WTC11 (cell line): ENCODE measurements at regions not wholly inside any gene's neighbourhood (a gene's known extent, or its start where the extent isn't known, plus 50 kb on each side); places are given as distances from the start of the nearest gene placed in this dataset.

Experiments
- ATAC-seq: fragments of 200-7000 bp; cut with Tn5 transposase; 2 replicates; pipeline ENCODE4 v1.10.0; 2021; ENCODE audit warnings: mild to moderate bottlenecking, moderate library complexity
- CTCF ChIA-PET: fragments of 300-600 bp; sonication (Branson Sonifier 250); formaldehyde crosslinking; loops from one replicate; lab custom pipeline; 2021; ENCODE audit warnings: antibody characterized with exemption; lab: Charles Lee
- POLR2A ChIA-PET: fragments of 350-600 bp; sonication (Branson Sonifier 250); formaldehyde crosslinking; loops from one replicate; lab custom pipeline; 2021; ENCODE audit warnings: antibody characterized with exemption; lab: Charles Lee
- DNase-seq: peaks from one replicate; pipeline ENCODE4 v3.0.0; 2021; ENCODE audit warnings: low spot score
- H3K27ac Mint-ChIP-seq: 2 replicates; pipeline ENCODE4 v1.8.0; 2021; ENCODE audit warnings: mixed read lengths
- H3K27me3 Mint-ChIP-seq: 2 replicates; pipeline ENCODE4 v1.8.0; 2021; ENCODE audit warnings: low read depth, mild to moderate bottlenecking, moderate library complexity, mixed read lengths
- H3K36me3 Mint-ChIP-seq: 2 replicates; pipeline ENCODE4 v1.8.0; 2021; ENCODE audit warnings: mixed read lengths
- H3K4me1 Mint-ChIP-seq: 2 replicates; pipeline ENCODE4 v1.8.0; 2022; ENCODE audit warnings: mixed read lengths
- H3K4me3 Mint-ChIP-seq: 2 replicates; pipeline ENCODE4 v1.8.0; 2021; ENCODE audit warnings: mild to moderate bottlenecking, moderate library complexity, mixed read lengths
- H3K9me3 Mint-ChIP-seq: 2 replicates; pipeline ENCODE4 v1.8.0; 2021; ENCODE audit warnings: mixed read lengths
- ATF6 ChIP-seq: sonication (generic); formaldehyde crosslinking; IDR thresholded peaks from 2 replicates; pipeline ENCODE4 v1.8.1; 2023; ENCODE audit warnings: mild to moderate bottlenecking, missing genetic modification reagents
- ELF4 ChIP-seq: sonication (generic); formaldehyde crosslinking; IDR thresholded peaks from 2 replicates; pipeline ENCODE4 v1.8.1; 2022; ENCODE audit warnings: low read depth, mild to moderate bottlenecking, moderate library complexity, missing genetic modification reagents
- EMX1 ChIP-seq: fragments of 250-450 bp; sonication (Bioruptor Pico); IDR thresholded peaks from 2 replicates; pipeline ENCODE4 v1.8.0; 2021; ENCODE audit warnings: mild to moderate bottlenecking
- ETV6 ChIP-seq: sonication (generic); formaldehyde crosslinking; IDR thresholded peaks from 2 replicates; pipeline ENCODE4 v1.8.1; 2022; ENCODE audit warnings: mild to moderate bottlenecking, missing genetic modification reagents
- FOXJ3 ChIP-seq: sonication (generic); formaldehyde crosslinking; IDR thresholded peaks from 2 replicates; pipeline ENCODE4 v1.9.0; 2021; ENCODE audit warnings: missing genetic modification reagents, mild to moderate bottlenecking, borderline replicate concordance
- FOXK1 ChIP-seq: sonication (generic); formaldehyde crosslinking; IDR thresholded peaks from 2 replicates; pipeline ENCODE4 v1.8.0; 2022; ENCODE audit warnings: mild to moderate bottlenecking, moderate library complexity, missing genetic modification reagents
- FOXP4 ChIP-seq: sonication (generic); formaldehyde crosslinking; IDR thresholded peaks from 2 replicates; pipeline ENCODE4 v1.8.0; 2022; ENCODE audit warnings: mild to moderate bottlenecking, missing genetic modification reagents
- GABPB1 ChIP-seq: sonication (generic); formaldehyde crosslinking; IDR thresholded peaks from 2 replicates; pipeline ENCODE4 v1.8.1; 2023; ENCODE audit warnings: mild to moderate bottlenecking, missing genetic modification reagents
- IRF2 ChIP-seq: sonication (generic); formaldehyde crosslinking; IDR thresholded peaks from 2 replicates; pipeline ENCODE4 v1.8.0; 2022; ENCODE audit warnings: low read depth, missing genetic modification reagents, borderline replicate concordance
- MXD4 ChIP-seq: fragments of 250-450 bp; sonication (Bioruptor Pico); IDR thresholded peaks from 2 replicates; pipeline ENCODE4 v1.8.0; 2021; ENCODE audit warnings: mild to moderate bottlenecking, moderate library complexity, borderline replicate concordance
- NFE2L1 ChIP-seq: sonication (generic); formaldehyde crosslinking; IDR thresholded peaks from 2 replicates; pipeline ENCODE4 v1.8.1; 2023; ENCODE audit warnings: missing genetic modification reagents
- RORB ChIP-seq: fragments of 250-450 bp; sonication (Bioruptor Pico); IDR thresholded peaks from 2 replicates; pipeline ENCODE4 v1.9.0; 2021; ENCODE audit warnings: mild to moderate bottlenecking
- TEAD1 ChIP-seq: sonication (generic); formaldehyde crosslinking; IDR thresholded peaks from 2 replicates; pipeline ENCODE4 v1.8.0; 2022; ENCODE audit warnings: mild to moderate bottlenecking, missing genetic modification reagents
- TEAD4 ChIP-seq: sonication (generic); formaldehyde crosslinking; IDR thresholded peaks from 2 replicates; pipeline ENCODE4 v1.8.0; 2022; ENCODE audit warnings: mild to moderate bottlenecking, missing genetic modification reagents
- ZNF121 ChIP-seq: sonication (generic); formaldehyde crosslinking; IDR thresholded peaks from 2 replicates; pipeline ENCODE4 v1.8.0; 2023; ENCODE audit warnings: missing genetic modification reagents
- ZNF317 ChIP-seq: sonication (generic); formaldehyde crosslinking; IDR thresholded peaks from 2 replicates; pipeline ENCODE4 v1.8.1; 2023; ENCODE audit warnings: low read depth, mild to moderate bottlenecking, moderate library complexity, missing genetic modification reagents, borderline replicate concordance
- ZNF423 ChIP-seq: fragments of 250-450 bp; sonication (Bioruptor Pico); IDR thresholded peaks from 2 replicates; pipeline ENCODE4 v2.1.2; 2022; ENCODE audit warnings: mild to moderate bottlenecking, moderate library complexity
- TF ChIP-seq, protein P1 (sequence below): sonication (generic); formaldehyde crosslinking; IDR thresholded peaks from 2 replicates; pipeline ENCODE4 v1.8.0; 2022; ENCODE audit warnings: mild to moderate bottlenecking, missing genetic modification reagents
- TF ChIP-seq, protein P2 (sequence below): sonication (generic); formaldehyde crosslinking; conservative IDR thresholded peaks from 2 replicates; pipeline ENCODE4 v1.8.1; 2023; ENCODE audit warnings: mild to moderate bottlenecking, low read depth, missing genetic modification reagents, moderate library complexity
- TF ChIP-seq, protein P3 (sequence below): sonication (generic); formaldehyde crosslinking; IDR thresholded peaks from 2 replicates; pipeline ENCODE4 v1.8.1; 2022; ENCODE audit warnings: low read depth, mild to moderate bottlenecking, moderate library complexity, missing genetic modification reagents, borderline replicate concordance
- TF ChIP-seq, protein P4 (sequence below): sonication (generic); formaldehyde crosslinking; IDR thresholded peaks from 2 replicates; pipeline ENCODE4 v1.8.0; 2023; ENCODE audit warnings: missing genetic modification reagents

DNA sequence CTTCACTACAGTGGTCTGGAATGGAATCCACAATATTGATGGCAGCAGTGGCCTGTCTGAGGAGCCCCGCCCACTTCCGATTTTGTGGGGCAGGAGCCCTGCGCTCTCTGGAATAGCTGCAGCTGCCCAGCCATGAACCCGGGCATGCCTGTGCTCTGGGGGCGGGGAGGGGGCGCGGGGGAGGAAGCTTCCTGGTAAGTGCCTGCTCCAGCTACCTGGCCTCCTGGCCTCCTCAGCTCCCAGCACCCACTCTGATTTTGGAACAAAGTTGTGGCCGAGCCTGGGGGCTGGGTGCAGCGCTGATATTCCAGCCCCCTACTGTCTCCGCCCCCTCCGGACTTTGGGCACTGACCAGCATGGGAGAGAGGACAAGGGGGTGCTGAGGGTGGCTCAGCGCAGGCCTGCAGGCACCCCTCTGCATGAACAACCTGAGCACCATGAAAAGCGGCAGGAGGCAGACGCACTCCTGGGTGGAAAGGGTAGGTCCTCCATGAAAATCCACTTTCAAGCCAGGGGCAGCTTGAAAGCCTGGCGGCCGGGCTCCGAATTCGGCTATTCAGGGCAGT lies 972.7 kb upstream of the AGA start (continued):
- TF ChIP-seq ATF6 (CRISPR knock-in tag) (no peak), FOXP4 (CRISPR knock-in tag) (no peak), ZNF121 (CRISPR knock-in tag) (no peak), TEAD4 (CRISPR knock-in tag) (no peak), GABPB1 (CRISPR knock-in tag) (no peak), EMX1 (no peak), ETV6 (CRISPR knock-in tag) (no peak), MXD4 (CRISPR knock-in tag) (no peak)
- TF ChIP-seq, protein P1, sequence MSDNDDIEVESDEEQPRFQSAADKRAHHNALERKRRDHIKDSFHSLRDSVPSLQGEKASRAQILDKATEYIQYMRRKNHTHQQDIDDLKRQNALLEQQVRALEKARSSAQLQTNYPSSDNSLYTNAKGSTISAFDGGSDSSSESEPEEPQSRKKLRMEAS, result no peak
- TF ChIP-seq, protein P2, sequence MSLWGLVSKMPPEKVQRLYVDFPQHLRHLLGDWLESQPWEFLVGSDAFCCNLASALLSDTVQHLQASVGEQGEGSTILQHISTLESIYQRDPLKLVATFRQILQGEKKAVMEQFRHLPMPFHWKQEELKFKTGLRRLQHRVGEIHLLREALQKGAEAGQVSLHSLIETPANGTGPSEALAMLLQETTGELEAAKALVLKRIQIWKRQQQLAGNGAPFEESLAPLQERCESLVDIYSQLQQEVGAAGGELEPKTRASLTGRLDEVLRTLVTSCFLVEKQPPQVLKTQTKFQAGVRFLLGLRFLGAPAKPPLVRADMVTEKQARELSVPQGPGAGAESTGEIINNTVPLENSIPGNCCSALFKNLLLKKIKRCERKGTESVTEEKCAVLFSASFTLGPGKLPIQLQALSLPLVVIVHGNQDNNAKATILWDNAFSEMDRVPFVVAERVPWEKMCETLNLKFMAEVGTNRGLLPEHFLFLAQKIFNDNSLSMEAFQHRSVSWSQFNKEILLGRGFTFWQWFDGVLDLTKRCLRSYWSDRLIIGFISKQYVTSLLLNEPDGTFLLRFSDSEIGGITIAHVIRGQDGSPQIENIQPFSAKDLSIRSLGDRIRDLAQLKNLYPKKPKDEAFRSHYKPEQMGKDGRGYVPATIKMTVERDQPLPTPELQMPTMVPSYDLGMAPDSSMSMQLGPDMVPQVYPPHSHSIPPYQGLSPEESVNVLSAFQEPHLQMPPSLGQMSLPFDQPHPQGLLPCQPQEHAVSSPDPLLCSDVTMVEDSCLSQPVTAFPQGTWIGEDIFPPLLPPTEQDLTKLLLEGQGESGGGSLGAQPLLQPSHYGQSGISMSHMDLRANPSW, result no peak

GRCh38 chr4:178415925-178416324 lies 973.7 kb upstream of the AGA start:
- Mint-ChIP-seq H3K27ac (no peak overlapping the region), H3K4me1 (peaks cover 13% of the 10 kb centered on the region), H3K27me3 (no peaks in the 10 kb centered on the region), H3K36me3 (no peaks in the 10 kb centered on the region), H3K4me3 (no peak overlapping the region), H3K9me3 (no peaks in the 10 kb centered on the region)
- ATAC-seq, result peak; percentile 66
- DNase-seq, result no peak
- ChIA-PET CTCF (no interaction called here), POLR2A (no interaction called here)
- TF ChIP-seq ZNF423 (CRISPR knock-in tag), result no peak

DNA sequence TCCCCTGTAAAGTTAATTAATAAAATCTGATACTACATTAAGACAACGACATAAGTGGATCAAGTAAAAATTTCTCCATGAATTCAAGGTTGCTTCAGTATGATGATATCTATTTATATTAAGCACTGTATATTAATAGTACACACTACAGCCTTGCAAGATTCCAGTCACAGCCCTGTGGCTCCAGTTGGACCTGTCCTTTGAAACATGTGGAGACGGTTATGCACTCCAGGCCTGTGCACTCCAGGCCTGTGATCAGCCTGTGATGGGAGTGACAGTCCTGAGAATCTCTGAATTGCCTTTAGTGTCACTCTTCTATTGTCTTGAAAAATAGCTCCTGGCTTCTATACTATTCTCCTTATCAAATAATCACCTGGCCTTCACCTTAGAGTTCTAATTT lies 981.1 kb upstream of the AGA start:
- H3K27me3 Mint-ChIP-seq, result no peaks in the 10 kb centered on the region
- no peaks in the 10 kb centered on the region for H3K36me3 Mint-ChIP-seq

DNA sequence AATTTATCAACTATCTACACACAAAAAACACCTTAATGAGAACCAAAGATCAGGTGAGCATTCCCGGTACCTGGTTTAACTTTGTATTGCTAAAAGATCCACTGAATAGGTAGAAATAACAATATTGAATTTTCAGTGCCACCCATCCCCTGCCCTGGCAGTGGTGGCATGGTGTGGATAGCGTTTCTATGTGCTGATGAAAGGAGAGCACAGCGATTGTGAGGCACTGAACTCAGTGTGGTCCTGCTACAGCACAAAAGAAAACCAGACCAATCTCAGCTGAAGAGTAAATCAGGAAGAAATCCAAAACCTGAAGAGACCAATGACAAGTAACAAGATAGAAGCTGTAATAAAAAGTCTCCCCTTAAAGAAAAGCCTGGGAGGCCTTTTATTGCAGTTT lies 984.6 kb upstream of the AGA start:
- no peaks in the 10 kb centered on the region for H3K27me3 Mint-ChIP-seq
- no peaks in the 10 kb centered on the region for H3K36me3 Mint-ChIP-seq
- no peaks in the 10 kb centered on the region for H3K9me3 Mint-ChIP-seq
- no peak overlapping the region for H3K4me3 Mint-ChIP-seq
- ChIA-PET POLR2A (no interaction called here), CTCF (no interaction called here)
- ATAC-seq (no peak), DNase-seq (no peak)
- H3K4me1 Mint-ChIP-seq, result no peaks in the 10 kb centered on the region
- H3K27ac Mint-ChIP-seq, result no peak overlapping the region
- TF ChIP-seq, protein P3, sequence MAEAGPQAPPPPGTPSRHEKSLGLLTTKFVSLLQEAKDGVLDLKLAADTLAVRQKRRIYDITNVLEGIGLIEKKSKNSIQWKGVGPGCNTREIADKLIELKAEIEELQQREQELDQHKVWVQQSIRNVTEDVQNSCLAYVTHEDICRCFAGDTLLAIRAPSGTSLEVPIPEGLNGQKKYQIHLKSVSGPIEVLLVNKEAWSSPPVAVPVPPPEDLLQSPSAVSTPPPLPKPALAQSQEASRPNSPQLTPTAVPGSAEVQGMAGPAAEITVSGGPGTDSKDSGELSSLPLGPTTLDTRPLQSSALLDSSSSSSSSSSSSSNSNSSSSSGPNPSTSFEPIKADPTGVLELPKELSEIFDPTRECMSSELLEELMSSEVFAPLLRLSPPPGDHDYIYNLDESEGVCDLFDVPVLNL (CRISPR knock-in tag), result no peak
- TF ChIP-seq RORB (CRISPR knock-in tag) (no peak), NFE2L1 (no peak), IRF2 (CRISPR knock-in tag) (no peak), ELF4 (CRISPR knock-in tag) (no peak), TEAD1 (CRISPR knock-in tag) (no peak), ETV6 (CRISPR knock-in tag) (no peak), FOXJ3 (CRISPR knock-in tag) (no peak)
- TF ChIP-seq, protein P4, sequence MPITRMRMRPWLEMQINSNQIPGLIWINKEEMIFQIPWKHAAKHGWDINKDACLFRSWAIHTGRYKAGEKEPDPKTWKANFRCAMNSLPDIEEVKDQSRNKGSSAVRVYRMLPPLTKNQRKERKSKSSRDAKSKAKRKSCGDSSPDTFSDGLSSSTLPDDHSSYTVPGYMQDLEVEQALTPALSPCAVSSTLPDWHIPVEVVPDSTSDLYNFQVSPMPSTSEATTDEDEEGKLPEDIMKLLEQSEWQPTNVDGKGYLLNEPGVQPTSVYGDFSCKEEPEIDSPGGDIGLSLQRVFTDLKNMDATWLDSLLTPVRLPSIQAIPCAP, result no peak
- TF ChIP-seq, protein P2, result no peak

More for the DNA sequence above, 981.1 kb upstream of the AGA start:
- TF ChIP-seq ZNF317, result no peak
- TF ChIP-seq FOXK1, result no peak
- no peaks in the 10 kb centered on the region for H3K4me1 Mint-ChIP-seq
- no peak for ATAC-seq
- DNase-seq, result no peak
- no peaks in the 10 kb centered on the region for H3K9me3 Mint-ChIP-seq
- H3K27ac Mint-ChIP-seq, result no peak overlapping the region
- ChIA-PET CTCF (no interaction called here), POLR2A (no interaction called here)
- H3K4me3 Mint-ChIP-seq, result no peak overlapping the region
